Vagina (tissue), 2 donors: ENCODE measurements at regions not wholly inside any gene's neighbourhood (a gene's known extent, or its start where the extent isn't known, plus 50 kb on each side); places are given as distances from the start of the nearest gene placed in this dataset.

Experiments
- POLR2A ChIP-seq, 2 donors: fragments of 450-650 bp; IDR thresholded peaks; one replicate each; pipeline ENCODE4 v1.6.1; 2017; ENCODE audit warnings: antibody characterized with exemption in 2 of 2, mild to moderate bottlenecking in 2 of 2, moderate library complexity in 2 of 2
- POLR2AphosphoS5 ChIP-seq, 2 donors: sonication (generic); formaldehyde crosslinking; IDR thresholded peaks; one replicate each; pipeline ENCODE4 v1.9.0; 2017; ENCODE audit warnings: antibody characterized with exemption in 2 of 2, mild to moderate bottlenecking in 2 of 2, low read depth in 1 of 2; ENCODE audit not compliant: insufficient read depth in 1 of 2
- TF ChIP-seq, protein P1 (sequence below), 3 experiments: fragments of 450-650 bp in 2 of 3; fragments of 200-600 bp in 1 of 3; sonication (generic) in 1 of 3; IDR thresholded peaks; one replicate each; pipeline ENCODE4 v1.5.1; 2017 to 2019; ENCODE audit warnings: antibody characterized with exemption in 3 of 3, mild to moderate bottlenecking in 2 of 3, moderate library complexity in 2 of 3

DNA sequence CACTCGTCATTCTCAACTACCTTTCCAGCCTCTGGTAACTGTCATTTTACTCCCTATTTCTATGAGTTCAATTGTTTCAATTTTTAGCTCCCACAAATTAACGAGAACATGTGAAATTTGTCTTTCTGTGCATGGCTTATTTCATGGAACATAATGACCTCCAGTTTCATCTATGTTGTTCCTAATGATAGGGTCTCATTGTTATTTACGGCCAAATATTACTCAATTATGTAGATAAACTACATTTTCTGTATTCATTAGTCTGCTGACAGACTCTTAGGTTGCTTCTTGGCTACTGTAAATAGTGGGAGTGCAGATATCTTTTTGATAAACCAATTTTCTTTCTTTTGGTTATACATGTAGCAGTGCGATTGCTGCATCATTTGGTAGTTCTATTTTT, 374.9 kb upstream of the ROBO1 start:
- TF ChIP-seq, protein P1, sequence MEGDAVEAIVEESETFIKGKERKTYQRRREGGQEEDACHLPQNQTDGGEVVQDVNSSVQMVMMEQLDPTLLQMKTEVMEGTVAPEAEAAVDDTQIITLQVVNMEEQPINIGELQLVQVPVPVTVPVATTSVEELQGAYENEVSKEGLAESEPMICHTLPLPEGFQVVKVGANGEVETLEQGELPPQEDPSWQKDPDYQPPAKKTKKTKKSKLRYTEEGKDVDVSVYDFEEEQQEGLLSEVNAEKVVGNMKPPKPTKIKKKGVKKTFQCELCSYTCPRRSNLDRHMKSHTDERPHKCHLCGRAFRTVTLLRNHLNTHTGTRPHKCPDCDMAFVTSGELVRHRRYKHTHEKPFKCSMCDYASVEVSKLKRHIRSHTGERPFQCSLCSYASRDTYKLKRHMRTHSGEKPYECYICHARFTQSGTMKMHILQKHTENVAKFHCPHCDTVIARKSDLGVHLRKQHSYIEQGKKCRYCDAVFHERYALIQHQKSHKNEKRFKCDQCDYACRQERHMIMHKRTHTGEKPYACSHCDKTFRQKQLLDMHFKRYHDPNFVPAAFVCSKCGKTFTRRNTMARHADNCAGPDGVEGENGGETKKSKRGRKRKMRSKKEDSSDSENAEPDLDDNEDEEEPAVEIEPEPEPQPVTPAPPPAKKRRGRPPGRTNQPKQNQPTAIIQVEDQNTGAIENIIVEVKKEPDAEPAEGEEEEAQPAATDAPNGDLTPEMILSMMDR (IDR thresholded peaks at IDR 0.05): no peak
- no peak for TF ChIP-seq POLR2A (IDR thresholded peaks at IDR 0.05)
- no peak for TF ChIP-seq POLR2AphosphoS5 (IDR thresholded peaks at IDR 0.05; ENCODE audit: insufficient read depth in 1 of 2, low read depth in 1 of 2)
